IPS-15b (cell line): ENCODE measurements at regions not wholly inside any gene's neighbourhood (a gene's known extent, or its start where the extent isn't known, plus 50 kb on each side); places are given as distances from the start of the nearest gene placed in this dataset.

Experiments
- H3K27me3 ChIP-seq: one replicate; pipeline ENCODE4 v1.6.1; 2013; ENCODE audit warnings: low read length; ENCODE audit not compliant: control insufficient read depth, insufficient read depth
- H3K36me3 ChIP-seq: one replicate; pipeline ENCODE4 v1.6.1; 2013; ENCODE audit warnings: low read length; ENCODE audit not compliant: control insufficient read depth, insufficient read depth
- H3K4me1 ChIP-seq: one replicate; pipeline ENCODE4 v1.6.1; 2013; ENCODE audit warnings: mild to moderate bottlenecking, low read length; ENCODE audit not compliant: control insufficient read depth, insufficient read depth
- H3K4me3 ChIP-seq: one replicate; pipeline ENCODE4 v1.5.1; 2013; ENCODE audit warnings: low read depth, low read length
- H3K9ac ChIP-seq: one replicate; pipeline ENCODE4 v1.6.1; 2013; ENCODE audit warnings: low read depth, mild to moderate bottlenecking, low read length
- H3K9me3 ChIP-seq: one replicate; pipeline ENCODE4 v1.6.1; 2013; ENCODE audit warnings: mild to moderate bottlenecking, low read length; ENCODE audit not compliant: control insufficient read depth, insufficient read depth

GRCh38 chr6:168155821-168156741 is 77.1 kb upstream of the FRMD1 start:
- no peak overlapping the region for H3K4me3 ChIP-seq
- no peaks in the 10 kb centered on the region for H3K36me3 ChIP-seq
- H3K4me1 ChIP-seq = peaks cover 3% of the 10 kb centered on the region
- no peaks in the 10 kb centered on the region for H3K9me3 ChIP-seq
- no peak overlapping the region for H3K9ac ChIP-seq
- no peaks in the 10 kb centered on the region for H3K27me3 ChIP-seq

- peaks cover 3% of the 10 kb centered on the region for H3K4me1 ChIP-seq
- no peaks in the 10 kb centered on the region for H3K27me3 ChIP-seq
- no peak overlapping the region for H3K4me3 ChIP-seq
- no peaks in the 10 kb centered on the region for H3K36me3 ChIP-seq
- H3K9ac ChIP-seq = no peak overlapping the region
- no peaks in the 10 kb centered on the region for H3K9me3 ChIP-seq
These were observed 76.2 kb upstream of the FRMD1 start for GRCh38 chr6:168155193-168155592.

- Histone ChIP-seq H3K4me3 (no peak overlapping the region), H3K27me3 (no peaks in the 10 kb centered on the region), H3K9ac (no peak overlapping the region), H3K4me1 (peaks cover 3% of the 10 kb centered on the region), H3K36me3 (no peaks in the 10 kb centered on the region), H3K9me3 (no peaks in the 10 kb centered on the region)
These were observed 75.4 kb upstream of the FRMD1 start for GRCh38 chr6:168154263-168154917.

GRCh38 chr6:168153553-168153952 is 74.5 kb upstream of the FRMD1 start:
- no peaks in the 10 kb centered on the region for H3K27me3 ChIP-seq
- no peak overlapping the region for H3K9ac ChIP-seq
- no peaks in the 10 kb centered on the region for H3K9me3 ChIP-seq
- no peak overlapping the region for H3K4me3 ChIP-seq
- H3K36me3 ChIP-seq = no peaks in the 10 kb centered on the region
- H3K4me1 ChIP-seq = peaks cover 3% of the 10 kb centered on the region

GRCh38 chr6:168152980-168153379 is 74.0 kb upstream of the FRMD1 start:
- Histone ChIP-seq H3K9me3 (no peaks in the 10 kb centered on the region), H3K4me3 (no peak overlapping the region), H3K36me3 (no peaks in the 10 kb centered on the region), H3K4me1 (peaks cover 2% of the 10 kb centered on the region), H3K27me3 (no peaks in the 10 kb centered on the region), H3K9ac (no peak overlapping the region)

GRCh38 chr6:168152306-168152963 is 73.4 kb upstream of the FRMD1 start:
- no peaks in the 10 kb centered on the region for H3K36me3 ChIP-seq
- no peaks in the 10 kb centered on the region for H3K27me3 ChIP-seq
- H3K9ac ChIP-seq = no peak overlapping the region
- H3K4me1 ChIP-seq = no peaks in the 10 kb centered on the region
- H3K9me3 ChIP-seq = no peaks in the 10 kb centered on the region
- H3K4me3 ChIP-seq = no peak overlapping the region

GRCh38 chr6:168150551-168151320 is 71.7 kb upstream of the FRMD1 start:
- no peaks in the 10 kb centered on the region for H3K36me3 ChIP-seq
- no peaks in the 10 kb centered on the region for H3K4me1 ChIP-seq
- no peak overlapping the region for H3K4me3 ChIP-seq
- no peaks in the 10 kb centered on the region for H3K27me3 ChIP-seq
- H3K9ac ChIP-seq = no peak overlapping the region
- H3K9me3 ChIP-seq = no peaks in the 10 kb centered on the region

GRCh38 chr6:168149015-168149414 is 70.0 kb upstream of the FRMD1 start:
- Histone ChIP-seq H3K27me3 (no peaks in the 10 kb centered on the region), H3K9me3 (no peaks in the 10 kb centered on the region), H3K4me3 (no peak overlapping the region), H3K9ac (no peak overlapping the region), H3K4me1 (no peaks in the 10 kb centered on the region), H3K36me3 (no peaks in the 10 kb centered on the region)

GRCh38 chr6:168148231-168148849 is 69.3 kb upstream of the FRMD1 start:
- Histone ChIP-seq H3K9ac (no peak overlapping the region), H3K4me3 (no peak overlapping the region), H3K36me3 (no peaks in the 10 kb centered on the region), H3K27me3 (no peaks in the 10 kb centered on the region), H3K9me3 (no peaks in the 10 kb centered on the region), H3K4me1 (no peaks in the 10 kb centered on the region)

- no peaks in the 10 kb centered on the region for H3K4me1 ChIP-seq
- H3K9me3 ChIP-seq = no peaks in the 10 kb centered on the region
- H3K4me3 ChIP-seq = no peak overlapping the region
- H3K27me3 ChIP-seq = no peaks in the 10 kb centered on the region
- H3K36me3 ChIP-seq = no peaks in the 10 kb centered on the region
- no peak overlapping the region for H3K9ac ChIP-seq
These were observed 68.3 kb upstream of the FRMD1 start for GRCh38 chr6:168147205-168147738.
